ENCODE measurements at regions not wholly inside any gene's neighbourhood (a gene's known extent, or its start where the extent isn't known, plus 50 kb on each side); places are given as distances from the start of the nearest gene placed in this dataset.

- no peak for ATAC-seq (ENCODE audit: low read depth)
- no peak for DNase-seq
- no peaks in the 10 kb centered on the region for H3K9me3 Mint-ChIP-seq
- no peak for TF ChIP-seq CTCF (IDR thresholded peaks at IDR 0.05)
- ChIA-PET POLR2A (no interaction called here), CTCF (no interaction called here)
- no peaks in the 10 kb centered on the region for H3K4me1 Mint-ChIP-seq
- peaks cover 6% of the 10 kb centered on the region for H3K27me3 Mint-ChIP-seq
- H3K4me3 Mint-ChIP-seq, result no peak overlapping the region
- no peak overlapping the region for H3K27ac Mint-ChIP-seq
- intact Hi-C loops (cut with micrococcal nuclease), result no loop called here
- no peaks in the 10 kb centered on the region for H3K36me3 Mint-ChIP-seq (ENCODE audit: low read depth)
These were observed 506.1 kb upstream of the AKR1E2 start for GRCh38 chr10:4319870-4320367.

- H3K27me3 Mint-ChIP-seq, result no peaks in the 10 kb centered on the region
- CTCF ChIA-PET, result no interaction called here
- no peaks in the 10 kb centered on the region for H3K4me1 Mint-ChIP-seq
- POLR2A ChIA-PET, result no interaction called here
- H3K4me3 Mint-ChIP-seq, result no peak overlapping the region
- DNase-seq (no peak), ATAC-seq (ENCODE audit: low read depth) (no peak)
- H3K27ac Mint-ChIP-seq, result no peak overlapping the region
- peaks cover 2% of the 10 kb centered on the region for H3K9me3 Mint-ChIP-seq
- intact Hi-C loops (cut with micrococcal nuclease), result no loop called here
- TF ChIP-seq CTCF (IDR thresholded peaks at IDR 0.05), result no peak
- H3K36me3 Mint-ChIP-seq (ENCODE audit: low read depth), result no peaks in the 10 kb centered on the region
These were observed 509.7 kb upstream of the AKR1E2 start for GRCh38 chr10:4316161-4316810.

- ChIA-PET CTCF (no interaction called here), POLR2A (no interaction called here)
- Mint-ChIP-seq H3K27me3 (no peaks in the 10 kb centered on the region), H3K36me3 (ENCODE audit: low read depth) (no peaks in the 10 kb centered on the region), H3K4me3 (no peak overlapping the region), H3K27ac (no peak overlapping the region), H3K9me3 (peaks cover 5% of the 10 kb centered on the region), H3K4me1 (peaks cover 1% of the 10 kb centered on the region)
- DNase-seq (no peak), ATAC-seq (ENCODE audit: low read depth) (no peak)
- intact Hi-C loops (cut with micrococcal nuclease), result no loop called here
- TF ChIP-seq CTCF (IDR thresholded peaks at IDR 0.05), result no peak
These were observed 510.5 kb upstream of the AKR1E2 start for GRCh38 chr10:4315551-4315950.

GRCh38 chr10:4313051-4313450 is 513.0 kb upstream of the AKR1E2 start:
- H3K27me3 Mint-ChIP-seq, result no peaks in the 10 kb centered on the region
- no peak overlapping the region for H3K4me3 Mint-ChIP-seq
- H3K9me3 Mint-ChIP-seq, result peaks cover 5% of the 10 kb centered on the region
- H3K4me1 Mint-ChIP-seq, result peaks cover 5% of the 10 kb centered on the region
- TF ChIP-seq CTCF (IDR thresholded peaks at IDR 0.05), result no peak
- ATAC-seq (ENCODE audit: low read depth) (no peak), DNase-seq (no peak)
- POLR2A ChIA-PET, result no interaction called here
- intact Hi-C loops (cut with micrococcal nuclease), result no loop called here
- no peak overlapping the region for H3K27ac Mint-ChIP-seq
- CTCF ChIA-PET, result no interaction called here
- no peaks in the 10 kb centered on the region for H3K36me3 Mint-ChIP-seq (ENCODE audit: low read depth)

- Mint-ChIP-seq H3K27me3 (no peaks in the 10 kb centered on the region), H3K4me3 (no peak overlapping the region), H3K36me3 (ENCODE audit: low read depth) (no peaks in the 10 kb centered on the region), H3K9me3 (peaks cover 5% of the 10 kb centered on the region), H3K27ac (no peak overlapping the region), H3K4me1 (peaks cover 5% of the 10 kb centered on the region)
- no peak for ATAC-seq (ENCODE audit: low read depth)
- DNase-seq, result no peak
- TF ChIP-seq CTCF (IDR thresholded peaks at IDR 0.05), result no peak
- intact Hi-C loops (cut with micrococcal nuclease), result no loop called here
- CTCF ChIA-PET, result no interaction called here
- POLR2A ChIA-PET, result no interaction called here
These were observed 513.8 kb upstream of the AKR1E2 start for GRCh38 chr10:4312051-4312835.
